HepG2 (cell line): ENCODE measurements at regions not wholly inside any gene's neighbourhood (a gene's known extent, or its start where the extent isn't known, plus 50 kb on each side); places are given as distances from the start of the nearest gene placed in this dataset.

ENCODE experiments used
- AHR ChIP-seq: IDR thresholded peaks from 2 replicates; pipeline ENCODE4 v1.6.1; 2018; ENCODE audit warnings: missing genetic modification reagents, missing compliant biosample characterization
- ATF7-NPFF ChIP-seq: sonication (generic); formaldehyde crosslinking; IDR thresholded peaks from 2 replicates; pipeline ENCODE4 v1.8.1; 2023; ENCODE audit warnings: mild to moderate bottlenecking, low read depth, missing genetic modification reagents, moderate library complexity
- LCORL ChIP-seq, 2 experiments: fragments of 450-650 bp in 1 of 2; sonication (generic) in 1 of 2; formaldehyde crosslinking in 1 of 2; IDR thresholded peaks; 2 replicates each; pipeline versions ENCODE4 v1.5.0 to v1.6.1; 2017 to 2020; ENCODE audit warnings: antibody characterized with exemption in 1 of 2, missing genetic modification reagents in 1 of 2
- MAF1 ChIP-seq: sonication (generic); formaldehyde crosslinking; IDR thresholded peaks from 2 replicates; pipeline ENCODE4 v1.5.0; 2020; ENCODE audit warnings: missing genetic modification reagents, borderline replicate concordance
- NCOA2 ChIP-seq: sonication (generic); formaldehyde crosslinking; IDR thresholded peaks from 2 replicates; pipeline ENCODE4 v1.8.0; 2022; ENCODE audit warnings: inconsistent platforms
- NFE2L1 ChIP-seq: sonication (generic); formaldehyde crosslinking; IDR thresholded peaks from 2 replicates; pipeline ENCODE4 v1.4.0; 2020; ENCODE audit warnings: missing genetic modification reagents, mild to moderate bottlenecking, borderline replicate concordance
- NR1H2 ChIP-seq: sonication (generic); formaldehyde crosslinking; IDR thresholded peaks from 2 replicates; pipeline ENCODE4 v1.8.1; 2022; ENCODE audit warnings: low read depth, missing genetic modification reagents, borderline replicate concordance
- PRPF4 ChIP-seq: fragments of 200-400 bp; formaldehyde crosslinking; IDR thresholded peaks from 2 replicates; pipeline ENCODE4 v1.6.1; 2016; ENCODE audit warnings: low read length, low read depth; ENCODE audit not compliant: poor library complexity, severe bottlenecking
- SIN3B ChIP-seq: fragments of 150-350 bp; IDR thresholded peaks from 2 replicates; pipeline ENCODE4 v1.6.1; 2014; ENCODE audit warnings: low read length
- TAF15 ChIP-seq: fragments of 200-400 bp; formaldehyde crosslinking; IDR thresholded peaks from one replicate; pipeline ENCODE4 v1.6.1; 2018; ENCODE audit warnings: mild to moderate bottlenecking, low read depth, low read length; ENCODE audit not compliant: poor library complexity, severe bottlenecking
- THYN1 ChIP-seq: sonication (generic); formaldehyde crosslinking; IDR thresholded peaks from 2 replicates; pipeline ENCODE4 v1.8.1; 2023; ENCODE audit warnings: low read depth, mild to moderate bottlenecking, moderate library complexity, missing genetic modification reagents, borderline replicate concordance
- ZBTB21 ChIP-seq: sonication (generic); formaldehyde crosslinking; IDR thresholded peaks from 2 replicates; pipeline ENCODE4 v1.4.0; 2020; ENCODE audit warnings: missing genetic modification reagents
- ZMYM3 ChIP-seq: sonication (generic); formaldehyde crosslinking; IDR thresholded peaks from 2 replicates; pipeline ENCODE4 v1.5.1; 2020; ENCODE audit warnings: mild to moderate bottlenecking, missing genetic modification reagents
- ZNF121 ChIP-seq: sonication (generic); formaldehyde crosslinking; IDR thresholded peaks from 2 replicates; pipeline ENCODE4 v1.5.0; 2020; ENCODE audit warnings: mild to moderate bottlenecking, missing genetic modification reagents
- ZNF30 ChIP-seq: sonication (generic); formaldehyde crosslinking; IDR thresholded peaks from 2 replicates; pipeline ENCODE4 v1.5.0; 2020; ENCODE audit warnings: mild to moderate bottlenecking, missing genetic modification reagents
- ZNF678 ChIP-seq: sonication (generic); formaldehyde crosslinking; IDR thresholded peaks from 2 replicates; pipeline ENCODE4 v1.4.0; 2020; ENCODE audit warnings: mild to moderate bottlenecking, missing genetic modification reagents
- TF ChIP-seq, protein P1 (sequence below): sonication (generic); formaldehyde crosslinking; IDR thresholded peaks from 2 replicates; pipeline ENCODE4 v1.5.0; 2020; ENCODE audit warnings: missing genetic modification reagents, mild to moderate bottlenecking, borderline replicate concordance
- TF ChIP-seq, protein P2 (sequence below): sonication (generic); formaldehyde crosslinking; IDR thresholded peaks from 2 replicates; pipeline ENCODE4 v1.4.0; 2020; ENCODE audit warnings: missing genetic modification reagents, borderline replicate concordance
- TF ChIP-seq, protein P3 (sequence below): sonication (generic); formaldehyde crosslinking; IDR thresholded peaks from 2 replicates; pipeline ENCODE4 v1.9.0; 2021; ENCODE audit warnings: missing genetic modification reagents, borderline replicate concordance
- TF ChIP-seq, protein P4 (sequence below): IDR thresholded peaks from 2 replicates; pipeline ENCODE4 v1.6.1; 2016; ENCODE audit warnings: missing biosample characterization, missing genetic modification reagents, low read depth

DNA sequence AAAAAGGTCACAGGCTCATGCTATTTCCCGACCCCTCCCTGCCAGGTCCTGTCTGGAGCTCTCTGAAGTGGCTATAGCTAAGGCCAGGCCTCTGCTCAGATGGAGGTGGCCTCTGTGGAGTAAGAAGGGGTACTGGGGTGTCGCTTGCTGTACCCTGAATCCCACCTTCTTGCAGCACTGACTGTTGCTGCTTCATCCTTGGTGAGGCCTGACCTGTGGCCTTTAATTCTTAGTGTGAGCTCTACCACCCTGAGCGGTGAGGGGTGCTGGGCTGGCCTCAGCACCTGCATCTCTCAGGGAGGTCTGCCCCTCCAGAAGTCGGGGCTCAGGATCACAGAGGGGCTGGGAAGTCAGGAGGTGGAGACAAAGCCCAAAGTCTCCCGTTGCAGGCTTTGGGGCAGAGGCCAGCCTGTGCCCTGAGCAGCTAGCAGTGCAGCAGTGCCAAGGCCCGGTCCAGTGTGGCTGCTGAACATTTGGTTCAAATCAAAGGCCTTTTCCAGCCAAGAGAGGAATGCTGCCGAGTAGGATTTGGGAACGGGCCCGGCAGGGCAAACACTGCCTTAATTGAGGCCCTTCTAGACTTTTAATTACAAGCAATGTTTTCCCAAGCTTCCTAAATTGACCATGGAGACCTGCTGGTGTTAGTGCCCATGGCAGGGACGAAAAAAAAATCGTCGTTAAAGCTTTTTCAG, 133.5 kb upstream of the HAAO start (continued):
- TF ChIP-seq SIN3B, result no peak
- TF ChIP-seq THYN1 (CRISPR knock-in tag), result no peak
- no peak for TF ChIP-seq NCOA2 (CRISPR knock-in tag)
- TF ChIP-seq NR1H2 (CRISPR knock-in tag), result 0 out of 2 replicates have a peak, but pooled peaks have one; percentile 77
- TF ChIP-seq ATF7-NPFF, result no peak; the same call in 1 of the 2 replicates
- TF ChIP-seq, protein P1, sequence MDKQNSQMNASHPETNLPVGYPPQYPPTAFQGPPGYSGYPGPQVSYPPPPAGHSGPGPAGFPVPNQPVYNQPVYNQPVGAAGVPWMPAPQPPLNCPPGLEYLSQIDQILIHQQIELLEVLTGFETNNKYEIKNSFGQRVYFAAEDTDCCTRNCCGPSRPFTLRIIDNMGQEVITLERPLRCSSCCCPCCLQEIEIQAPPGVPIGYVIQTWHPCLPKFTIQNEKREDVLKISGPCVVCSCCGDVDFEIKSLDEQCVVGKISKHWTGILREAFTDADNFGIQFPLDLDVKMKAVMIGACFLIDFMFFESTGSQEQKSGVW (CRISPR knock-in tag), result no peak
- no peak for TF ChIP-seq PRPF4
- TF ChIP-seq TAF15, result no peak
- no peak for TF ChIP-seq NFE2L1
- TF ChIP-seq ZBTB21 (CRISPR knock-in tag), result no peak
- TF ChIP-seq LCORL (IDR thresholded peaks at IDR 0.05), result no peak
- peak; percentile 12; the same call in 1 of the 2 replicates for TF ChIP-seq LCORL (CRISPR knock-in tag; IDR thresholded peaks at IDR 0.05)
- no peak for TF ChIP-seq MAF1 (CRISPR knock-in tag)
- no peak for TF ChIP-seq ZNF678 (CRISPR knock-in tag)
- no peak for TF ChIP-seq AHR (CRISPR knock-in tag)
- TF ChIP-seq, protein P2, sequence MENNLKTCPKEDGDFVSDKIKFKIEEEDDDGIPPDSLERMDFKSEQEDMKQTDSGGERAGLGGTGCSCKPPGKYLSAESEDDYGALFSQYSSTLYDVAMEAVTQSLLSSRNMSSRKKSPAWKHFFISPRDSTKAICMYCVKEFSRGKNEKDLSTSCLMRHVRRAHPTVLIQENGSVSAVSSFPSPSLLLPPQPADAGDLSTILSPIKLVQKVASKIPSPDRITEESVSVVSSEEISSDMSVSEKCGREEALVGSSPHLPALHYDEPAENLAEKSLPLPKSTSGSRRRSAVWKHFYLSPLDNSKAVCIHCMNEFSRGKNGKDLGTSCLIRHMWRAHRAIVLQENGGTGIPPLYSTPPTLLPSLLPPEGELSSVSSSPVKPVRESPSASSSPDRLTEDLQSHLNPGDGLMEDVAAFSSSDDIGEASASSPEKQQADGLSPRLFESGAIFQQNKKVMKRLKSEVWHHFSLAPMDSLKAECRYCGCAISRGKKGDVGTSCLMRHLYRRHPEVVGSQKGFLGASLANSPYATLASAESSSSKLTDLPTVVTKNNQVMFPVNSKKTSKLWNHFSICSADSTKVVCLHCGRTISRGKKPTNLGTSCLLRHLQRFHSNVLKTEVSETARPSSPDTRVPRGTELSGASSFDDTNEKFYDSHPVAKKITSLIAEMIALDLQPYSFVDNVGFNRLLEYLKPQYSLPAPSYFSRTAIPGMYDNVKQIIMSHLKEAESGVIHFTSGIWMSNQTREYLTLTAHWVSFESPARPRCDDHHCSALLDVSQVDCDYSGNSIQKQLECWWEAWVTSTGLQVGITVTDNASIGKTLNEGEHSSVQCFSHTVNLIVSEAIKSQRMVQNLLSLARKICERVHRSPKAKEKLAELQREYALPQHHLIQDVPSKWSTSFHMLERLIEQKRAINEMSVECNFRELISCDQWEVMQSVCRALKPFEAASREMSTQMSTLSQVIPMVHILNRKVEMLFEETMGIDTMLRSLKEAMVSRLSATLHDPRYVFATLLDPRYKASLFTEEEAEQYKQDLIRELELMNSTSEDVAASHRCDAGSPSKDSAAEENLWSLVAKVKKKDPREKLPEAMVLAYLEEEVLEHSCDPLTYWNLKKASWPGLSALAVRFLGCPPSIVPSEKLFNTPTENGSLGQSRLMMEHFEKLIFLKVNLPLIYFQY (CRISPR knock-in tag), result no peak
- TF ChIP-seq ZNF121 (CRISPR knock-in tag), result no peak
- TF ChIP-seq, protein P3, sequence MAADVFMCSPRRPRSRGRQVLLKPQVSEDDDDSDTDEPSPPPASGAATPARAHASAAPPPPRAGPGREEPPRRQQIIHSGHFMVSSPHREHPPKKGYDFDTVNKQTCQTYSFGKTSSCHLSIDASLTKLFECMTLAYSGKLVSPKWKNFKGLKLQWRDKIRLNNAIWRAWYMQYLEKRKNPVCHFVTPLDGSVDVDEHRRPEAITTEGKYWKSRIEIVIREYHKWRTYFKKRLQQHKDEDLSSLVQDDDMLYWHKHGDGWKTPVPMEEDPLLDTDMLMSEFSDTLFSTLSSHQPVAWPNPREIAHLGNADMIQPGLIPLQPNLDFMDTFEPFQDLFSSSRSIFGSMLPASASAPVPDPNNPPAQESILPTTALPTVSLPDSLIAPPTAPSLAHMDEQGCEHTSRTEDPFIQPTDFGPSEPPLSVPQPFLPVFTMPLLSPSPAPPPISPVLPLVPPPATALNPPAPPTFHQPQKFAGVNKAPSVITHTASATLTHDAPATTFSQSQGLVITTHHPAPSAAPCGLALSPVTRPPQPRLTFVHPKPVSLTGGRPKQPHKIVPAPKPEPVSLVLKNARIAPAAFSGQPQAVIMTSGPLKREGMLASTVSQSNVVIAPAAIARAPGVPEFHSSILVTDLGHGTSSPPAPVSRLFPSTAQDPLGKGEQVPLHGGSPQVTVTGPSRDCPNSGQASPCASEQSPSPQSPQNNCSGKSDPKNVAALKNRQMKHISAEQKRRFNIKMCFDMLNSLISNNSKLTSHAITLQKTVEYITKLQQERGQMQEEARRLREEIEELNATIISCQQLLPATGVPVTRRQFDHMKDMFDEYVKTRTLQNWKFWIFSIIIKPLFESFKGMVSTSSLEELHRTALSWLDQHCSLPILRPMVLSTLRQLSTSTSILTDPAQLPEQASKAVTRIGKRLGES (CRISPR knock-in tag), result no peak
- TF ChIP-seq, protein P4, sequence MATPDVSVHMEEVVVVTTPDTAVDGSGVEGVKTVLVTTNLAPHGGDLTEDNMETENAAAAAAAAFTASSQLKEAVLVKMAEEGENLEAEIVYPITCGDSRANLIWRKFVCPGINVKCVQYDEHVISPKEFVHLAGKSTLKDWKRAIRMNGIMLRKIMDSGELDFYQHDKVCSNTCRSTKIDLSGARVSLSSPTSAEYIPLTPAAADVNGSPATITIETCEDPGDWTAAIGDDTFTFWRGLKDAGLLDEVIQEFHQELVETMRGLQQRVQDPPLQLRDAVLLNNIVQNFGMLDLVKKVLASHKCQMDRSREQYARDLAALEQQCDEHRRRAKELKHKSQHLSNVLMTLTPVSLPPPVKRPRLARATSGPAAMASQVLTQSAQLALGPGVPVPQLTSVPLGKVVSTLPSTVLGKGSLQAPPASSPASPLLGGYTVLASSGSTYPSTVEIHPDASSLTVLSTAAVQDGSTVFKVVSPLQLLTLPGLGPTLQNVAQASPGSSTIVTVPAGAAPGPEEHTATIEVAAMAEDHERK (CRISPR knock-in tag), result no peak
- TF ChIP-seq ZMYM3 (CRISPR knock-in tag), result no peak
- peak; percentile 20; the same call in 1 of the 2 replicates for TF ChIP-seq ZNF30 (CRISPR knock-in tag)
